H1 (cell line): ENCODE measurements at regions not wholly inside any gene's neighbourhood (a gene's known extent, or its start where the extent isn't known, plus 50 kb on each side); places are given as distances from the start of the nearest gene placed in this dataset.

Experiments
- CTCF ChIA-PET: fragments of 300-600 bp; sonication (Branson Sonifier 250); formaldehyde crosslinking; loops from one replicate; lab custom pipeline; 2021; ENCODE audit not compliant: partially characterized antibody; lab: Charles Lee
- POLR2A ChIA-PET: fragments of 300-600 bp; sonication (Branson Sonifier 250); formaldehyde crosslinking; loops from one replicate; lab custom pipeline; 2021; ENCODE audit warnings: inconsistent platforms; ENCODE audit not compliant: partially characterized antibody; lab: Charles Lee
- DNase-seq, 2 experiments: peaks; one replicate each; pipeline versions ENCODE4 v3.0.0 to v3.0.0-alpha.2; 2010 to 2022; ENCODE audit warnings: low spot score in 2 of 2, low read depth in 1 of 2, mixed read lengths in 1 of 2
- FAIRE-seq: peaks from 2 replicates; lab custom pipeline; 2011; peaks lifted over from hg19 to GRCh38; lab: Jason Lieb, UNC
- H2AFZ ChIP-seq: 2 replicates; pipeline ENCODE4 v1.8.1; 2012; ENCODE audit warnings: low read length, inconsistent platforms
- H2AK5ac ChIP-seq: 2 replicates; pipeline ENCODE4 v1.6.1; 2013; ENCODE audit warnings: low read depth, low read length
- H2BK120ac ChIP-seq: replicated peaks from 2 replicates; pipeline ENCODE3; 2013; ENCODE audit warnings: low read depth, low read length, inconsistent platforms
- H2BK12ac ChIP-seq: 2 replicates; pipeline ENCODE4 v1.6.1; 2013; ENCODE audit warnings: low read depth, low read length
- H2BK15ac ChIP-seq: 2 replicates; pipeline ENCODE4 v1.6.1; 2013; ENCODE audit warnings: low read length
- H2BK20ac ChIP-seq: 2 replicates; pipeline ENCODE4 v1.6.1; 2013; ENCODE audit warnings: low read length
- H2BK5ac ChIP-seq: 2 replicates; pipeline ENCODE4 v1.6.1; 2013; ENCODE audit warnings: low read depth, low read length
- H3K14ac ChIP-seq: 2 replicates; pipeline ENCODE4 v1.6.1; 2013; ENCODE audit warnings: inconsistent platforms; ENCODE audit not compliant: insufficient read length
- H3K18ac ChIP-seq: 2 replicates; pipeline ENCODE4 v1.6.1; 2013; ENCODE audit warnings: low read length; ENCODE audit errors: extremely low read depth
- H3K23ac ChIP-seq: 2 replicates; pipeline ENCODE4 v1.6.1; 2013; ENCODE audit warnings: inconsistent platforms; ENCODE audit not compliant: insufficient read length
- H3K23me2 ChIP-seq: 2 replicates; pipeline ENCODE4 v1.6.1; 2013; ENCODE audit warnings: low read depth, low read length
- H3K27ac ChIP-seq: 2 replicates; pipeline ENCODE4 v1.6.1; 2011; ENCODE audit warnings: low read depth, low read length, inconsistent platforms
- H3K27me3 ChIP-seq, 4 experiments: replicated peaks in 1 of 4; 1 replicate in 1 of 4; 2 replicates in 3 of 4; pipeline versions ENCODE4 v1.6.1 to v1.8.1; 2011 to 2013; ENCODE audit warnings: low read length in 3 of 4, mild to moderate bottlenecking in 3 of 4, inconsistent platforms in 2 of 4, mixed read lengths in 2 of 4, moderate library complexity in 1 of 4; ENCODE audit not compliant: control insufficient read depth in 3 of 4, insufficient read depth in 3 of 4; ENCODE audit errors: extremely low read depth in 1 of 4
- H3K36me3 ChIP-seq, 4 experiments: 2 replicates each; pipeline versions ENCODE4 v1.6.1 to v1.8.1; 2011 to 2013; ENCODE audit warnings: mild to moderate bottlenecking in 4 of 4, low read length in 3 of 4, moderate library complexity in 2 of 4, control low read depth in 1 of 4, inconsistent platforms in 1 of 4; ENCODE audit not compliant: insufficient read depth in 4 of 4, control insufficient read depth in 2 of 4
- H3K4ac ChIP-seq: replicated peaks from 2 replicates; pipeline ENCODE3; 2013; ENCODE audit warnings: low read length, low read depth, mixed read lengths, inconsistent platforms; ENCODE audit not compliant: insufficient read length
- H3K4me1 ChIP-seq, 4 experiments: replicated peaks in 1 of 4; 1 replicate in 1 of 4; 2 replicates in 3 of 4; pipeline versions ENCODE4 v1.6.1 to v1.8.1; 2011 to 2013; ENCODE audit warnings: low read length in 3 of 4, inconsistent platforms in 2 of 4, mixed read lengths in 1 of 4; ENCODE audit not compliant: insufficient read depth in 4 of 4, control insufficient read depth in 3 of 4
- H3K4me2 ChIP-seq, 2 experiments: 2 replicates each; pipeline versions ENCODE4 v1.6.1 to v1.8.1; 2011 to 2013; ENCODE audit warnings: low read depth in 2 of 2, low read length in 2 of 2, control low read depth in 1 of 2, inconsistent platforms in 1 of 2, mild to moderate bottlenecking in 1 of 2; ENCODE audit not compliant: insufficient read depth in 1 of 2
- H3K4me3 ChIP-seq, 4 experiments: fragments of 200-600, 300-600 bp in 1 of 4; sonication (generic), shearing (Covaris generic), sonication (Bioruptor Twin) in 1 of 4; 2 replicates each; pipeline versions ENCODE4 v1.5.1 to v1.8.1; 2011 to 2016; ENCODE audit warnings: low read length in 4 of 4, low read depth in 3 of 4, control low read depth in 2 of 4, inconsistent platforms in 2 of 4, mild to moderate bottlenecking in 2 of 4, mixed read lengths in 1 of 4, moderate library complexity in 1 of 4; ENCODE audit not compliant: insufficient read depth in 2 of 4; ENCODE audit errors: extremely low read depth in 1 of 4
- H3K56ac ChIP-seq: replicated peaks from 2 replicates; pipeline ENCODE3; 2013; ENCODE audit warnings: low read depth, mild to moderate bottlenecking, mixed read lengths, low read length, inconsistent platforms; ENCODE audit not compliant: insufficient read length
- H3K79me1 ChIP-seq: 2 replicates; pipeline ENCODE4 v1.6.1; 2013; ENCODE audit warnings: low read depth, low read length, control low read depth
- H3K79me2 ChIP-seq, 2 experiments: 2 replicates each; pipeline versions ENCODE4 v1.6.1 to v1.8.1; 2012 to 2013; ENCODE audit warnings: low read length in 2 of 2, mild to moderate bottlenecking in 2 of 2, inconsistent platforms in 1 of 2; ENCODE audit not compliant: insufficient read depth in 2 of 2, control insufficient read depth in 1 of 2
- H3K9ac ChIP-seq, 4 experiments: replicated peaks in 1 of 4; 1 replicate in 1 of 4; 2 replicates in 3 of 4; pipeline versions ENCODE4 v1.6.1 to v1.8.1; 2011 to 2013; ENCODE audit warnings: low read depth in 3 of 4, low read length in 3 of 4, control low read depth in 2 of 4, mild to moderate bottlenecking in 2 of 4, moderate library complexity in 2 of 4, inconsistent platforms in 1 of 4; ENCODE audit errors: extremely low read depth in 1 of 4
- H3K9me3 ChIP-seq, 2 experiments: 2 replicates each; pipeline versions ENCODE4 v1.6.1 to v1.8.1; 2012 to 2013; ENCODE audit warnings: mild to moderate bottlenecking in 2 of 2, moderate library complexity in 2 of 2, control low read depth in 1 of 2, inconsistent platforms in 1 of 2, low read depth in 1 of 2, low read length in 1 of 2, mixed read lengths in 1 of 2; ENCODE audit not compliant: insufficient read depth in 2 of 2
- H4K20me1 ChIP-seq, 2 experiments: replicated peaks in 1 of 2; 2 replicates each; pipeline versions ENCODE3 to v1.8.1; 2011 to 2013; ENCODE audit warnings: inconsistent platforms in 2 of 2, low read length in 2 of 2, mild to moderate bottlenecking in 1 of 2; ENCODE audit not compliant: insufficient read depth in 2 of 2, control insufficient read depth in 1 of 2
- H4K5ac ChIP-seq: 2 replicates; pipeline ENCODE4 v1.6.1; 2013; ENCODE audit warnings: low read length, low read depth, mixed read lengths, inconsistent platforms; ENCODE audit not compliant: insufficient read length
- H4K8ac ChIP-seq: 2 replicates; pipeline ENCODE4 v1.8.0; 2013; ENCODE audit warnings: mild to moderate bottlenecking, moderate library complexity, low read length, inconsistent platforms; ENCODE audit not compliant: insufficient read depth; ENCODE audit errors: extremely low read depth
- H4K91ac ChIP-seq: replicated peaks from 2 replicates; pipeline ENCODE3; 2013; ENCODE audit warnings: low read length, mixed read lengths, inconsistent platforms; ENCODE audit not compliant: insufficient read length
- MAFK ChIP-seq: IDR thresholded peaks from 2 replicates; pipeline ENCODE4 v1.6.1; 2012; ENCODE audit warnings: low read depth, mild to moderate bottlenecking, improper control_type of control experiment, low read length
- RBBP5 ChIP-seq: IDR thresholded peaks from 2 replicates; pipeline ENCODE4 v1.7.1; 2012; ENCODE audit warnings: low read depth, mild to moderate bottlenecking, inconsistent platforms, low read length, moderate library complexity, borderline replicate concordance
- SP4 ChIP-seq: IDR thresholded peaks from 2 replicates; pipeline ENCODE4 v1.6.1; 2012; ENCODE audit warnings: low read length, inconsistent platforms
- TAF7 ChIP-seq: optimal IDR thresholded peaks from 2 replicates; pipeline ENCODE3; 2011; ENCODE audit warnings: low read depth, mild to moderate bottlenecking, inconsistent platforms, low read length, moderate library complexity, borderline replicate concordance
- WGBS, 2 experiments: shearing (Covaris generic) in 1 of 2; methylation state at CpG; one replicate each; pipeline versions ENCODE4 v1.1.6 to v1.1.7; 2013 to 2015; ENCODE audit warnings: low lambda C conversion rate in 2 of 2, mixed read lengths in 2 of 2, inconsistent platforms in 1 of 2, low coverage in 1 of 2, missing lambda C conversion rate in 1 of 2; ENCODE audit not compliant: insufficient replicate concordance in 2 of 2, insufficient coverage in 1 of 2, insufficient read length in 1 of 2; ENCODE audit errors: extremely low coverage in 1 of 2, missing lambda C conversion rate in 1 of 2; 5-methylcytosine and 5-hydroxymethylcytosine counted together

- peaks cover 2% of the 10 kb centered on the region; the same call in 1 of the 2 replicates for H3K79me1 ChIP-seq
- no peak overlapping the region for H3K23ac ChIP-seq
- H3K27ac ChIP-seq, result no peak overlapping the region
- no peaks in the 10 kb centered on the region for H3K79me2 ChIP-seq
- H3K4me2 ChIP-seq, result no peak overlapping the region
- H3K9ac ChIP-seq, result no peak overlapping the region
- no peak overlapping the region for H3K18ac ChIP-seq
- H2BK20ac ChIP-seq, result no peak overlapping the region
- H3K14ac ChIP-seq, result no peak overlapping the region
- no peak overlapping the region for H3K4ac ChIP-seq
- H2AFZ ChIP-seq, result no peak overlapping the region
- peaks cover 2% of the 10 kb centered on the region; the same call in 1 of the 2 replicates for H3K23me2 ChIP-seq
- H3K9me3 ChIP-seq, result no peaks in the 10 kb centered on the region
- H2BK15ac ChIP-seq, result no peak overlapping the region
- H3K4me3 ChIP-seq, result no peak overlapping the region
- WGBS, 2 experiments, result 85% methylated on average over 2 of the region's 2 CpGs; no CpG with 5 or more reads in 1 of the 2 experiments
- CTCF ChIA-PET, result no interaction called here
- FAIRE-seq, result no peak
- H2BK120ac ChIP-seq, result no peak overlapping the region
- H2BK12ac ChIP-seq, result no peak overlapping the region
- H3K4me1 ChIP-seq, result no peaks in the 10 kb centered on the region
- no peak for DNase-seq
- H4K8ac ChIP-seq, result no peak overlapping the region
- H4K20me1 ChIP-seq, result no peaks in the 10 kb centered on the region
- H3K27me3 ChIP-seq, result no peaks in the 10 kb centered on the region
- H4K91ac ChIP-seq, result no peak overlapping the region
- POLR2A ChIA-PET, result no interaction called here
- no peak overlapping the region for H2BK5ac ChIP-seq
- no peak overlapping the region for H4K5ac ChIP-seq
- no peak overlapping the region for H2AK5ac ChIP-seq
- H3K56ac ChIP-seq, result no peak overlapping the region
- H3K36me3 ChIP-seq, result no peaks in the 10 kb centered on the region
- TF ChIP-seq TAF7 (no peak), MAFK (no peak), SP4 (no peak), RBBP5 (no peak)
These were observed 185.0 kb upstream of the CHAC2 start for GRCh38 chr2:53582556-53582955.
